Hepatocyte (in vitro differentiated cells): ENCODE measurements at regions not wholly inside any gene's neighbourhood (a gene's known extent, or its start where the extent isn't known, plus 50 kb on each side); places are given as distances from the start of the nearest gene placed in this dataset.
"Not testable (repeated sequence)": the region's sequence is repeated elsewhere in the genome, so short reads cannot be mapped to it uniquely, and the experiment has no call there.

Source experiments
- DNase-seq: peaks from one replicate; pipeline ENCODE4 v3.0.0-alpha.2; 2016; ENCODE audit warnings: low spot score
- H2AFZ ChIP-seq: fragments of 200-600 bp; sonication (generic); 2 replicates; pipeline ENCODE4 v1.6.0; 2016; ENCODE audit warnings: antibody characterized with exemption, mild to moderate bottlenecking
- H3K27ac ChIP-seq: fragments of 200-600 bp; sonication (generic); 2 replicates; pipeline ENCODE4 v1.5.1; 2016; ENCODE audit warnings: mild to moderate bottlenecking
- H3K27me3 ChIP-seq: fragments of 200-600 bp; sonication (generic); 2 replicates; pipeline ENCODE4 v1.6.1; 2016
- H3K36me3 ChIP-seq: fragments of 200-600 bp; sonication (generic); replicated peaks from 2 replicates; pipeline ENCODE4 v1.5.1; 2016; ENCODE audit warnings: low read depth; ENCODE audit not compliant: insufficient read depth
- H3K4me1 ChIP-seq: fragments of 200-600 bp; sonication (generic); 2 replicates; pipeline ENCODE4 v1.5.1; 2016; ENCODE audit warnings: mild to moderate bottlenecking, moderate library complexity; ENCODE audit not compliant: insufficient read depth
- H3K4me2 ChIP-seq: fragments of 200-600 bp; sonication (generic); 2 replicates; pipeline ENCODE4 v1.6.0; 2016
- H3K4me3 ChIP-seq: fragments of 200-600 bp; sonication (generic); 2 replicates; pipeline ENCODE4 v1.5.1; 2016; ENCODE audit warnings: mild to moderate bottlenecking
- H3K79me2 ChIP-seq: fragments of 200-600 bp; sonication (generic); 2 replicates; pipeline ENCODE4 v1.6.0; 2017; ENCODE audit warnings: mild to moderate bottlenecking
- H3K9me2 ChIP-seq: fragments of 200-600 bp; sonication (generic); replicated peaks from 2 replicates; pipeline ENCODE4 v1.6.0; 2017; ENCODE audit warnings: mild to moderate bottlenecking; ENCODE audit not compliant: insufficient read depth
- H3K9me3 ChIP-seq: fragments of 200-600 bp; sonication (generic); 2 replicates; pipeline ENCODE4 v1.5.1; 2016; ENCODE audit warnings: low read depth, mild to moderate bottlenecking
- H4K20me1 ChIP-seq: fragments of 200-600 bp; sonication (generic); 2 replicates; pipeline ENCODE4 v1.6.0; 2016; ENCODE audit warnings: mild to moderate bottlenecking; ENCODE audit not compliant: insufficient read depth, poor library complexity, severe bottlenecking
- EZH2 ChIP-seq: fragments of 200-600 bp; sonication (generic); IDR thresholded peaks from 2 replicates; pipeline ENCODE4 v1.6.1; 2016; ENCODE audit warnings: antibody characterized with exemption, mild to moderate bottlenecking, borderline replicate concordance
- EZH2phosphoT487 ChIP-seq: fragments of 200-600 bp; sonication (generic); IDR thresholded peaks from one replicate; pipeline ENCODE4 v1.6.1; 2018; ENCODE audit warnings: antibody characterized with exemption, mild to moderate bottlenecking, low read depth, moderate library complexity; ENCODE audit not compliant: unreplicated experiment, severe bottlenecking
- WGBS: methylation state at CpG from one replicate; pipeline ENCODE4 v1.1.6; 2016; ENCODE audit warnings: low lambda C conversion rate; ENCODE audit errors: missing lambda C conversion rate; 5-methylcytosine and 5-hydroxymethylcytosine counted together
- TF ChIP-seq, protein P1 (sequence below): fragments of 200-600 bp; sonication (generic); IDR thresholded peaks from 2 replicates; pipeline ENCODE4 v1.5.1; 2016; ENCODE audit warnings: antibody characterized with exemption, mild to moderate bottlenecking; ENCODE audit not compliant: poor library complexity

DNA sequence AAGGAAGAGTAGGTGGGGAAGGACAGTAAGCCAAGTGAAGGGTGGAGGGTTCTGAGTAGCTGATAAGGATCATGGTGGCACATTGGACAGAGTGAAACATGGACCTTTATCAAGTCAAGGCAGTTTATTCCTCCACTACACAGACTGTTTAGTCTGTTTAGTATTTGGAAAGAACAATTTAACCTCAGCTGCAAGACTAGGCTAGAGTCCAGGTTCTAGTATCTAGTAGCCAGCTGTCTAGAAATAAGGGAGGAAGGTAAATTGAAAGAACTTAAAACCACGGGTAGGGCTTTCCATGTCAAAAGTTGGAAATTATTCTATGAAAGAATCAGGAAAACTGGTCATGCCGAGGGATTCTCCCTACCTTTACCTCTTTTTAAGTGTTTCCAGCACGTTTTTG lies 140.1 kb upstream of the MED14 start:
- H3K27ac ChIP-seq, result no peak overlapping the region
- H3K4me2 ChIP-seq, result no peak overlapping the region
- no peak overlapping the region for H2AFZ ChIP-seq
- no peaks in the 10 kb centered on the region for H3K9me2 ChIP-seq
- WGBS, result 78% methylated on average over 3 of the region's 3 CpGs
- no peaks in the 10 kb centered on the region for H4K20me1 ChIP-seq
- H3K79me2 ChIP-seq, result no peaks in the 10 kb centered on the region
- DNase-seq, result no peak
- H3K36me3 ChIP-seq, result no peaks in the 10 kb centered on the region
- peaks cover 10% of the 10 kb centered on the region for H3K4me1 ChIP-seq
- H3K9me3 ChIP-seq, result no peaks in the 10 kb centered on the region
- H3K4me3 ChIP-seq, result no peak overlapping the region
- TF ChIP-seq EZH2 (no peak), EZH2phosphoT487 (no peak)
- TF ChIP-seq, protein P1, sequence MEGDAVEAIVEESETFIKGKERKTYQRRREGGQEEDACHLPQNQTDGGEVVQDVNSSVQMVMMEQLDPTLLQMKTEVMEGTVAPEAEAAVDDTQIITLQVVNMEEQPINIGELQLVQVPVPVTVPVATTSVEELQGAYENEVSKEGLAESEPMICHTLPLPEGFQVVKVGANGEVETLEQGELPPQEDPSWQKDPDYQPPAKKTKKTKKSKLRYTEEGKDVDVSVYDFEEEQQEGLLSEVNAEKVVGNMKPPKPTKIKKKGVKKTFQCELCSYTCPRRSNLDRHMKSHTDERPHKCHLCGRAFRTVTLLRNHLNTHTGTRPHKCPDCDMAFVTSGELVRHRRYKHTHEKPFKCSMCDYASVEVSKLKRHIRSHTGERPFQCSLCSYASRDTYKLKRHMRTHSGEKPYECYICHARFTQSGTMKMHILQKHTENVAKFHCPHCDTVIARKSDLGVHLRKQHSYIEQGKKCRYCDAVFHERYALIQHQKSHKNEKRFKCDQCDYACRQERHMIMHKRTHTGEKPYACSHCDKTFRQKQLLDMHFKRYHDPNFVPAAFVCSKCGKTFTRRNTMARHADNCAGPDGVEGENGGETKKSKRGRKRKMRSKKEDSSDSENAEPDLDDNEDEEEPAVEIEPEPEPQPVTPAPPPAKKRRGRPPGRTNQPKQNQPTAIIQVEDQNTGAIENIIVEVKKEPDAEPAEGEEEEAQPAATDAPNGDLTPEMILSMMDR, result no peak
- no peaks in the 10 kb centered on the region for H3K27me3 ChIP-seq

DNA sequence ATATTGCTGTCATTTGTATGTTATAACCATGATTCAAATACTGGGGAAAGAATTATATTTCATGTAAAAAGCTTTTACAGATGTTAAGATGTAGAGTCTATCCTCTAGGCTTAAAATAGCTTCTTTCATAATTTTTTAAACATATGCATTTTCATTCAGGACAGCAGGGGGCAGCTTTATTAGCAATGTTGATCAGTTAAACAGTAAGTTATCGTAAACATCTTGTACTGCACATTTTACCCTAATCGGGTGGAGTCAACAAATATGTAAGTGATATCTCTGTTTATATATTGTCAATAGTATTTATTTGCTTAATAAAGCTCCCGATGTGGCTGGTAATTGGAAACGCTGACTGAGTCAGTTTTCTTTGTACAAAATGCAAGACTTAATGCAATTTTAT lies 142.5 kb upstream of the MED14 start:
- no peak for DNase-seq
- H2AFZ ChIP-seq, result peak overlapping the region; percentile 34
- no peaks in the 10 kb centered on the region for H3K27me3 ChIP-seq
- no peaks in the 10 kb centered on the region for H4K20me1 ChIP-seq
- no peaks in the 10 kb centered on the region for H3K9me3 ChIP-seq
- no peak overlapping the region for H3K27ac ChIP-seq
- WGBS, result 35% methylated on average over 4 of the region's 4 CpGs
- peaks cover 6% of the 10 kb centered on the region for H3K4me1 ChIP-seq
- H3K9me2 ChIP-seq, result no peaks in the 10 kb centered on the region
- no peaks in the 10 kb centered on the region for H3K79me2 ChIP-seq
- H3K36me3 ChIP-seq, result no peaks in the 10 kb centered on the region
- no peak for TF ChIP-seq EZH2phosphoT487
- TF ChIP-seq, protein P1, result peak; percentile 52
- H3K4me3 ChIP-seq, result no peak overlapping the region
- H3K4me2 ChIP-seq, result peak overlapping the region; percentile 51

DNA sequence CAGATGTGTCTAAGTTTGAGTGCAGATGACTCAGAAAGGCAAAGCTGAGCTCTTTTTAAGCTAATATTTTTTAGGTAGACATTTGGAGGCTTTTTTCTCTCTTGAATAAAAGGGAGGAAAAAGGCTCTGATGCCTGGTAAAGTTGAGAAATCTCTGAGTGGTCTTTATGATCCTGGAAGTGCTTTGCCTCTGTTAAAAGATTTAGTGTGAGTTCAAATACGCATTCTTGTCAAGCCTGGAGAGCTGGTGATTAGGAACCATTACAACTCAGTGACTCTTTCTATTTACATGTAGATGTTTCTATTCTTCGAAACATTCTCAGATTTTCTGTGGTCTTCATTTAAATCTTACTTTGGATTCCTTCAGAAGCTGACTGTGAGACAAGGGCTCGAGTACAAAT lies 143.4 kb upstream of the MED14 start:
- Histone ChIP-seq H3K36me3 (no peaks in the 10 kb centered on the region), H3K4me3 (no peak overlapping the region), H4K20me1 (no peaks in the 10 kb centered on the region), H3K79me2 (no peaks in the 10 kb centered on the region), H3K9me2 (no peaks in the 10 kb centered on the region), H3K9me3 (no peaks in the 10 kb centered on the region), H3K4me2 (no peak overlapping the region), H3K4me1 (peaks cover 6% of the 10 kb centered on the region), H3K27ac (peak overlapping the region; percentile 0), H2AFZ (peak overlapping the region; percentile 26), H3K27me3 (no peaks in the 10 kb centered on the region)
- TF ChIP-seq EZH2 (no peak), EZH2phosphoT487 (no peak)
- TF ChIP-seq, protein P1, result no peak
- 57% methylated on average over 3 of the region's 3 CpGs for WGBS
- DNase-seq, result no peak

DNA sequence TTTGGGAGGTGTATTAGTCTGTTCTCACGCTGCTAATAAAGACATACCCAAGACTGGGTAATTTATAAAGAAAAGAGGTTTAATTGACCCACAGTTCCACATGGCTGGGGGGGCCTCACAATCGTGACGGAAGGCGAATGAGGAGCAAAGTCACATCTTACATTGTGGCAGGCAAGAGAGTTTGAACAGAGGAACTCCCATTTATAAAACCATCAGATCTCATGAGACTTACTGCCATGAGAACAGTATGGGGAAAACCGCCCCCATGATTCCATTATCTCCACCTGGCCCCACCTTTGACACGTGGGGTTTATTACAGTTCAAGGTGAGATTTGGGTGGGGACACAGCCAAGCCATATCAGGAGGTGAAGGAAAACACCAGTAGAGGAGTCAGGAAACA lies 143.8 kb upstream of the MED14 start:
- DNase-seq, H3K4me1 ChIP-seq, H3K9me2 ChIP-seq, H3K4me3 ChIP-seq, H4K20me1 ChIP-seq, H3K36me3 ChIP-seq, H3K4me2 ChIP-seq, H3K79me2 ChIP-seq, H3K9me3 ChIP-seq, H3K27me3 ChIP-seq: not testable (repeated sequence)
- H3K27ac ChIP-seq, result peak overlapping the region; percentile 0
- WGBS, result 54% methylated on average over 6 of the region's 6 CpGs
- peak overlapping the region; percentile 26 for H2AFZ ChIP-seq
